Neural cell (in vitro differentiated cells): ENCODE measurements at regions not wholly inside any gene's neighbourhood (a gene's known extent, or its start where the extent isn't known, plus 50 kb on each side); places are given as distances from the start of the nearest gene placed in this dataset.

Source experiments
- CTCF ChIP-seq: fragments of 450-650 bp; IDR thresholded peaks from 2 replicates; pipeline ENCODE4 v1.5.1; 2014; ENCODE audit warnings: antibody characterized with exemption, mild to moderate bottlenecking, moderate library complexity; ENCODE audit not compliant: poor library complexity, severe bottlenecking
- EZH2 ChIP-seq: fragments of 200-600, 300-800 bp; shearing (Covaris generic), sonication (generic); IDR thresholded peaks from 2 replicates; pipeline ENCODE4 v1.6.1; 2014; ENCODE audit warnings: antibody characterized with exemption, low read length, borderline replicate concordance, mild to moderate bottlenecking; ENCODE audit not compliant: insufficient read depth, poor library complexity, severe bottlenecking
- POLR2AphosphoS5 ChIP-seq: IDR thresholded peaks from 2 replicates; pipeline ENCODE4 v1.6.1; 2012
- RAD21 ChIP-seq: fragments of 450-650 bp; conservative IDR thresholded peaks from 2 replicates; pipeline ENCODE4 v1.6.1; 2014; ENCODE audit warnings: antibody characterized with exemption, mild to moderate bottlenecking, moderate library complexity
- REST ChIP-seq: IDR thresholded peaks from 2 replicates; pipeline ENCODE4 v1.6.1; 2012; ENCODE audit warnings: borderline replicate concordance
- SMC3 ChIP-seq: fragments of 450-650 bp; conservative IDR thresholded peaks from 2 replicates; pipeline ENCODE4 v1.6.1; 2014; ENCODE audit warnings: antibody characterized with exemption, mild to moderate bottlenecking, moderate library complexity; ENCODE audit not compliant: poor library complexity

- no peak for TF ChIP-seq RAD21
- no peak for TF ChIP-seq CTCF
- no peak for TF ChIP-seq POLR2AphosphoS5
- no peak for TF ChIP-seq EZH2
- no peak for TF ChIP-seq SMC3
- no peak for TF ChIP-seq REST
Observed at GRCh38 chr1:39109644-39110043, 83.5 kb downstream of the NDUFS5 start.
